ENCODE measurements at regions not wholly inside any gene's neighbourhood (a gene's known extent, or its start where the extent isn't known, plus 50 kb on each side); places are given as distances from the start of the nearest gene placed in this dataset.
"Not testable (repeated sequence)": the region's sequence is repeated elsewhere in the genome, so short reads cannot be mapped to it uniquely, and the experiment has no call there.

- Histone ChIP-seq H3K36me3 (ENCODE audit: control insufficient read depth, insufficient read depth, low read length) (no peaks in the 10 kb centered on the region), H3K4me3 (ENCODE audit: low read depth, low read length) (no peak overlapping the region), H3K27me3 (ENCODE audit: control insufficient read depth, insufficient read depth, low read length) (no peaks in the 10 kb centered on the region), H3K27ac (ENCODE audit: low read depth, low read length) (no peak overlapping the region), H3K9me3 (ENCODE audit: control insufficient read depth, insufficient read depth, low read length) (no peaks in the 10 kb centered on the region), H3K4me1 (ENCODE audit: control insufficient read depth, insufficient read depth, low read length) (no peaks in the 10 kb centered on the region)
- WGBS (ENCODE audit: insufficient coverage), result no CpG with 5 or more reads among the region's 3 CpGs
- DNase-seq (ENCODE audit: low read depth in 4 of 6, low spot score in 6 of 6), result peak in 3 of 6 donors; percentile 5 to 70 (median 20)
Measured at GRCh38 chr11:39674024-39674423, 1785.4 kb downstream of the LRRC4C start.

- H3K36me3 ChIP-seq (ENCODE audit: control insufficient read depth, insufficient read depth, low read length), result no peaks in the 10 kb centered on the region
- no CpG with 5 or more reads among the region's 4 CpGs for WGBS (ENCODE audit: insufficient coverage)
- H3K27ac ChIP-seq (ENCODE audit: low read depth, low read length), result no peak overlapping the region
- H3K4me3 ChIP-seq (ENCODE audit: low read depth, low read length), result no peak overlapping the region
- no peaks in the 10 kb centered on the region for H3K27me3 ChIP-seq (ENCODE audit: control insufficient read depth, insufficient read depth, low read length)
- H3K4me1 ChIP-seq (ENCODE audit: control insufficient read depth, insufficient read depth, low read length), result no peaks in the 10 kb centered on the region
- H3K9me3 ChIP-seq (ENCODE audit: control insufficient read depth, insufficient read depth, low read length), result peaks cover 1% of the 10 kb centered on the region
- DNase-seq (ENCODE audit: low read depth in 4 of 6, low spot score in 6 of 6), result no peak
Measured at GRCh38 chr11:39668640-39669039, 1790.8 kb downstream of the LRRC4C start.

GRCh38 chr11:39664023-39664422, 1795.4 kb downstream of the LRRC4C start:
- no peaks in the 10 kb centered on the region for H3K27me3 ChIP-seq (ENCODE audit: control insufficient read depth, insufficient read depth, low read length)
- 95% methylated on average over 6 of the region's 6 CpGs for WGBS (ENCODE audit: insufficient coverage)
- no peak overlapping the region for H3K4me3 ChIP-seq (ENCODE audit: low read depth, low read length)
- no peaks in the 10 kb centered on the region for H3K4me1 ChIP-seq (ENCODE audit: control insufficient read depth, insufficient read depth, low read length)
- no peak overlapping the region for H3K27ac ChIP-seq (ENCODE audit: low read depth, low read length)
- H3K9me3 ChIP-seq (ENCODE audit: control insufficient read depth, insufficient read depth, low read length), result peaks cover 1% of the 10 kb centered on the region
- DNase-seq (ENCODE audit: low read depth in 4 of 6, low spot score in 6 of 6), result no peak
- no peaks in the 10 kb centered on the region for H3K36me3 ChIP-seq (ENCODE audit: control insufficient read depth, insufficient read depth, low read length)

GRCh38 chr11:39661890-39662289, 1797.6 kb downstream of the LRRC4C start:
- Histone ChIP-seq H3K36me3 (ENCODE audit: control insufficient read depth, insufficient read depth, low read length) (no peaks in the 10 kb centered on the region), H3K27ac (ENCODE audit: low read depth, low read length) (no peak overlapping the region), H3K4me1 (ENCODE audit: control insufficient read depth, insufficient read depth, low read length) (no peaks in the 10 kb centered on the region), H3K27me3 (ENCODE audit: control insufficient read depth, insufficient read depth, low read length) (no peaks in the 10 kb centered on the region), H3K9me3 (ENCODE audit: control insufficient read depth, insufficient read depth, low read length) (peaks cover 1% of the 10 kb centered on the region), H3K4me3 (ENCODE audit: low read depth, low read length) (no peak overlapping the region)
- no peak for DNase-seq (ENCODE audit: low read depth in 4 of 6, low spot score in 6 of 6)

- WGBS (ENCODE audit: insufficient coverage), result 92% methylated on average over 24 of the region's 24 CpGs
Measured at GRCh38 chr11:39651857-39652461, 1807.5 kb downstream of the LRRC4C start.

GRCh38 chr11:39641751-39642150, 1817.7 kb downstream of the LRRC4C start:
- peak in 1 of 6 donors; percentile 3 for DNase-seq (ENCODE audit: low read depth in 4 of 6, low spot score in 6 of 6)
- no peak overlapping the region for H3K27ac ChIP-seq (ENCODE audit: low read depth, low read length)
- WGBS (ENCODE audit: insufficient coverage), result 75% methylated on average over 2 of the region's 4 CpGs
- H3K36me3 ChIP-seq (ENCODE audit: control insufficient read depth, insufficient read depth, low read length), result no peaks in the 10 kb centered on the region
- no peaks in the 10 kb centered on the region for H3K27me3 ChIP-seq (ENCODE audit: control insufficient read depth, insufficient read depth, low read length)
- no peaks in the 10 kb centered on the region for H3K4me1 ChIP-seq (ENCODE audit: control insufficient read depth, insufficient read depth, low read length)
- H3K4me3 ChIP-seq (ENCODE audit: low read depth, low read length), result no peak overlapping the region
- no peaks in the 10 kb centered on the region for H3K9me3 ChIP-seq (ENCODE audit: control insufficient read depth, insufficient read depth, low read length)

More at GRCh38 chr11:39651857-39652461, 1807.5 kb downstream of the LRRC4C start:
- Histone ChIP-seq H3K36me3 (ENCODE audit: control insufficient read depth, insufficient read depth, low read length) (no peaks in the 10 kb centered on the region), H3K9me3 (ENCODE audit: control insufficient read depth, insufficient read depth, low read length) (no peaks in the 10 kb centered on the region), H3K4me3 (ENCODE audit: low read depth, low read length) (no peak overlapping the region), H3K27ac (ENCODE audit: low read depth, low read length) (no peak overlapping the region), H3K27me3 (ENCODE audit: control insufficient read depth, insufficient read depth, low read length) (no peaks in the 10 kb centered on the region), H3K4me1 (ENCODE audit: control insufficient read depth, insufficient read depth, low read length) (no peaks in the 10 kb centered on the region)
- DNase-seq (ENCODE audit: low read depth in 4 of 6, low spot score in 6 of 6), result no peak

- Histone ChIP-seq H3K4me1 (ENCODE audit: control insufficient read depth, insufficient read depth, low read length) (no peaks in the 10 kb centered on the region), H3K36me3 (ENCODE audit: control insufficient read depth, insufficient read depth, low read length) (no peaks in the 10 kb centered on the region), H3K4me3 (ENCODE audit: low read depth, low read length) (no peak overlapping the region), H3K27me3 (ENCODE audit: control insufficient read depth, insufficient read depth, low read length) (no peaks in the 10 kb centered on the region), H3K27ac (ENCODE audit: low read depth, low read length) (no peak overlapping the region), H3K9me3 (ENCODE audit: control insufficient read depth, insufficient read depth, low read length) (no peaks in the 10 kb centered on the region)
- no peak for DNase-seq (ENCODE audit: low read depth in 4 of 6, low spot score in 6 of 6)
- WGBS (ENCODE audit: insufficient coverage), result no CpG with 5 or more reads among the region's 2 CpGs
Measured at GRCh38 chr11:39630365-39630764, 1829.1 kb downstream of the LRRC4C start.

- Histone ChIP-seq H3K4me3 (ENCODE audit: low read depth, low read length) (no peak overlapping the region), H3K4me1 (ENCODE audit: control insufficient read depth, insufficient read depth, low read length) (no peaks in the 10 kb centered on the region), H3K27ac (ENCODE audit: low read depth, low read length) (no peak overlapping the region), H3K9me3 (ENCODE audit: control insufficient read depth, insufficient read depth, low read length) (no peaks in the 10 kb centered on the region), H3K36me3 (ENCODE audit: control insufficient read depth, insufficient read depth, low read length) (no peaks in the 10 kb centered on the region), H3K27me3 (ENCODE audit: control insufficient read depth, insufficient read depth, low read length) (no peaks in the 10 kb centered on the region)
- no peak for DNase-seq (ENCODE audit: low read depth in 4 of 6, low spot score in 6 of 6)
- WGBS (ENCODE audit: insufficient coverage), result no CpG with 5 or more reads among the region's 2 CpGs
Measured at GRCh38 chr11:39628311-39628710, 1831.1 kb downstream of the LRRC4C start.

- not testable (repeated sequence) for H3K4me1 ChIP-seq (ENCODE audit: control insufficient read depth, insufficient read depth, low read length); H3K9me3 ChIP-seq (ENCODE audit: control insufficient read depth, insufficient read depth, low read length); H3K4me3 ChIP-seq (ENCODE audit: low read depth, low read length); H3K27ac ChIP-seq (ENCODE audit: low read depth, low read length); H3K27me3 ChIP-seq (ENCODE audit: control insufficient read depth, insufficient read depth, low read length); DNase-seq (ENCODE audit: low read depth in 4 of 6, low spot score in 6 of 6); H3K36me3 ChIP-seq (ENCODE audit: control insufficient read depth, insufficient read depth, low read length)
- WGBS (ENCODE audit: insufficient coverage), result no CpG with 5 or more reads among the region's 3 CpGs
Measured at GRCh38 chr11:39620309-39620708, 1839.1 kb downstream of the LRRC4C start.

- H3K27ac ChIP-seq (ENCODE audit: low read depth, low read length), result no peak overlapping the region
- no peaks in the 10 kb centered on the region for H3K9me3 ChIP-seq (ENCODE audit: control insufficient read depth, insufficient read depth, low read length)
- DNase-seq (ENCODE audit: low read depth in 4 of 6, low spot score in 6 of 6), result no peak
- no peak overlapping the region for H3K4me3 ChIP-seq (ENCODE audit: low read depth, low read length)
- H3K4me1 ChIP-seq (ENCODE audit: control insufficient read depth, insufficient read depth, low read length), result no peaks in the 10 kb centered on the region
- 80% methylated on average over 1 of the region's 2 CpGs for WGBS (ENCODE audit: insufficient coverage)
- H3K36me3 ChIP-seq (ENCODE audit: control insufficient read depth, insufficient read depth, low read length), result no peaks in the 10 kb centered on the region
- no peaks in the 10 kb centered on the region for H3K27me3 ChIP-seq (ENCODE audit: control insufficient read depth, insufficient read depth, low read length)
Measured at GRCh38 chr11:39617971-39618370, 1841.5 kb downstream of the LRRC4C start.
